NOMO-1 (cell line): ENCODE measurements at regions not wholly inside any gene's neighbourhood (a gene's known extent, or its start where the extent isn't known, plus 50 kb on each side); places are given as distances from the start of the nearest gene placed in this dataset.
"Not testable (repeated sequence)": the region's sequence is repeated elsewhere in the genome, so short reads cannot be mapped to it uniquely, and the experiment has no call there.

Experiments used
- DNase-seq, 2 experiments: peaks; one replicate each; lab custom pipeline; 2025; ENCODE audit not compliant: unreplicated experiment in 2 of 2; lab: John Stamatoyannopoulos, UW

DNA sequence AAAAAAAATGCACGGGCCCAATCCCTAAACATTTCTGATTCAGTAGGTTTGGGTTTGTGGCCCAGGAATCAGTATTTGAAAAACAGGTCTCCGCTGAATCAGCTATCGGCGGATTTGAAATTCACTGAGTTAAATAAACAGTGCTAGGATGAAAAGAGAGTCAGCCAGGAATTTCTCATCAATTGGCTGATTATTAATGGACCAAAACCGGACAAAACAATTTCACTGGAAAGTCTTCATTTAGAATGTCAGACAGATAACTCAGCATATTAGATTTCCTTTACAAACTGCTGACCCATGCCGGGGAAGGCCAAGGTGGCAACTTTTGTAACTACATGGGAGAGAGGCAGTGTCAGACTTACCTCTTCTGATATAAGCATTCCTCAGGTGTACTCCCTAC lies 99.4 kb upstream of the LSM6 start:
- no peak for DNase-seq

DNA sequence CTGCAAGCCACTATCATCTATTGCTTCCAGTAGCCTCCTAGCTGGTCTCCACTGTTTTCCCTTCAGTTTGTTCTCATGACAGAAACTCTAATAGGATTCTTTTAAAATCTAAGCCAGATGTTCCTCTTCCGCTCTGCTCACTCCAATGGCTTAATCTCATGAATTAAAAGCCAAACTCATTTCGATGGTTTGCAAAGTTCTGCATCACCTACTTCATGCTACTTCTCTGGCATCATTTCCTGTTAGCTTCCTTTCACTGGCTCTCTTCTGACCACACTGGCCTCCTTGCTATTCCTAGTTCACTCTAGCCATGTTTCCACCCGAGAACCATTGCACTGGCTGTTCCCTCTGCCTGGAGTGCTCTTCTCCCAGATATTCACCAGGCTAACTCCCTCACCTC lies 102.0 kb upstream of the LSM6 start:
- DNase-seq = peak in 1 of 2 experiments; percentile 7

GRCh38 chr4:146072376-146072775 lies 103.1 kb upstream of the LSM6 start:
- peak; percentile 64 to 81 for DNase-seq

GRCh38 chr4:146071390-146071789 lies 104.1 kb upstream of the LSM6 start:
- no peak for DNase-seq

DNA sequence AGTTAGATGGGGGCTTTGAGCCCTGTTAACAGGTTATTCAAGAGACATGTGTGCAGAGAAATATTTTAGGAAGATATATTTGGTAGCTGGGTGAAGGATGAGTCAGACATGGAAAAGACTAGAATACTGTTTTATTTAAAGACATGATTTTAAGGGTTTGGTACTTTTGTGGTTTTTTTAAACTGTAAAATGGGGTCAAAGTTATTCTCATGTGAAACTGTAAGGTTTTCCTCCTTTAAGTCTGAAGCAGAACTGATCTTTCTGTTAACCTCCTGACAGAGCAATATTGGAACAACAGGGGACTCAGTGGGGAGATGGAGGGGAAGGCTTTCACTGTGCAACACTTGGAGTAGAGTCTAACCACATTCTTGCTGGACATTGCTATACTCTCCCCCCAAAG lies 112.4 kb upstream of the LSM6 start:
- peak in 1 of 2 experiments; percentile 2 for DNase-seq

DNA sequence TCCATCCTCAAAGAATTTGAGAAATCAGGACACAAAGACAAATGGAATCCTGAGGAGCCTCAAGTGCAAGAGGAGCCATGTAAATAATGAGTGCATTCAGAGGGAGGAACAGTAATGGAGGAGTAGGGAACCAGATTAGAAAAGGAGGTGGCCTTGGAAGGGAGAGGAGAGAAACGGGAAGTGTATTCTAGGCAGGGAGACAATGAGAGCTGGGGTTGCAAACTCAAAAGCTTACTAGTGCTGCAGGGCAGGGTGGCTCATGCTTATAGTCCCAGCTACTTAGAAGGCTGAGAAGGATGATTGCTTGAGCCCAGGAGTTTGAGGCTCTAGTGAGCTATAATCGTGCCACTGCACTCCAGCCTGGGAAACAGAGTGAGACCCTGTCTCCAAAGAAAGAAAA lies 113.2 kb upstream of the LSM6 start:
- peak; percentile 26 to 55 for DNase-seq

DNA sequence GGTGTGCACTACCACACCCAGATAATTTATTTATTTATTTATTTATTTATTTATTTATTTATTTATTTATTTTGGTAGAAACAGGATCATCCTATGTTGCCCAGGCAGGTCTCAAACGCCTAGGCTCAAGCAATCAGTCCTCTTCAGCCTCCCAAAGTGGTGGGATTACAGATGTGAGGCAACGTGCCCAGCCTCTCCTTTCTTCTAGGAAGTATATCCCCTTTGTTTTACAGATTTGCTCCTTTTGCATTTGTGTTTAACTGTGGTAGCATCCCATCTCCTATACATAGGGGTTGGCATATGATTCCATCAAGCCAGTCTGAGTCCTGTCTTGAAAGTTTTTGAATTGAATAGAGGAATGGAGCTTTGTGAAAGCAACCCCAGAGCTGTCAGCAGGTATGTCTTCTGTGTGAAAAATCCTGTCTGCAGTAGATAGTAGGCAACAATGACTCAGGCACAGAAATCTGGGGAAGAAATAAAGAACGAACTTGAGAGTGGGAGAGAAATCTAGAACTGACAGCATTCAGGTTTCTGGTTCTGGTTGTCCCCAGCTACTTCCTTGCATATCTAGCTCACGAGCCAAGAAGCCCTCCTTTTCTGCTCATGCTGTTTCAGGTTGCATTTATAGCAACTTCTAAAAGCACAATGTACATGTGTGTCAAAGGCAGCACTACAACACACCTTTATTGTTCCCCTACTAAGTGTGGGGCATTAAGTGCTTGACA lies 113.7 kb upstream of the LSM6 start:
- no peak for DNase-seq

DNA sequence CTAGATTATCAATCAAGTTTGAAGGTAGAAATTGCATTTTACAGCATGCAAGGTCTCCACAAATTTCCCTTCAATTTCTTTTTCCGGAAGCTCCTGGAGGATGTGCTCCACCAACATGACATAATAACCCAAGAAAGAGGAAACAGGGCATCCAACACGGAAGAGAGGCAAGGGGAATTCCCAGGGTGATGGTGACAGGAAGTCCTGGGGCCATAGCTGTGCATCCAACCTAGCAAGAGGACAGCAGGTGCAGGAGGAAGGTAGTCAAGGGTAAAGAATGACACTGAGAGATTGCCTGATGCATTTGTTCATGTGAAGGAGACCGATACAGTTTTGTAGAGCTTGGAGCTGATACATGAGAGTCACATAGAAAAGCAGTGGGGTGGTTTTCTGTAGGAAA lies 115.7 kb upstream of the LSM6 start:
- peak in 1 of 2 experiments; percentile 5 for DNase-seq

DNA sequence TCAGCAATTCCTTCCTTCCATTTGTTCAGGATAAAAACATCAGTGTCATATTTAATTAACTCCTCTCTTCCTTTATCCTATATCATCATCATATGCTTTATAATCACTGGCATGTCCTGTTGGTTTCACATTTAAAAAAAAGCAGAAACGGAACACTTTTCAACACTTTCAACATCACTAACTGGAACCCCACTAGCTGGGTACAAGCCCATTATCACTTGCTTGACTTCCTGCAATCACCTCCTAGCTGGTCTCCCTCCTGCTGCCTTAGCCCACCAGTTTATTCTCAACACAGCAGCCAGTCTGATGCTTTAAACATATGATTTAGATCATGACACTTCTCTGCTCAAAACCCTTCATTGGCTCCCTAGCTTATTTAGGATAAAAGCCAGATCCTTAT lies 116.4 kb upstream of the LSM6 start:
- DNase-seq = peak; percentile 31 to 90

GRCh38 chr4:146058531-146058930 lies 117.0 kb upstream of the LSM6 start:
- DNase-seq = no peak

GRCh38 chr4:146054676-146055075 lies 116.1 kb upstream of the ZNF827 start:
- peak in 1 of 2 experiments; percentile 17 for DNase-seq

- no peak for DNase-seq
These were observed 115.3 kb upstream of the ZNF827 start for GRCh38 chr4:146053891-146054290.

DNA sequence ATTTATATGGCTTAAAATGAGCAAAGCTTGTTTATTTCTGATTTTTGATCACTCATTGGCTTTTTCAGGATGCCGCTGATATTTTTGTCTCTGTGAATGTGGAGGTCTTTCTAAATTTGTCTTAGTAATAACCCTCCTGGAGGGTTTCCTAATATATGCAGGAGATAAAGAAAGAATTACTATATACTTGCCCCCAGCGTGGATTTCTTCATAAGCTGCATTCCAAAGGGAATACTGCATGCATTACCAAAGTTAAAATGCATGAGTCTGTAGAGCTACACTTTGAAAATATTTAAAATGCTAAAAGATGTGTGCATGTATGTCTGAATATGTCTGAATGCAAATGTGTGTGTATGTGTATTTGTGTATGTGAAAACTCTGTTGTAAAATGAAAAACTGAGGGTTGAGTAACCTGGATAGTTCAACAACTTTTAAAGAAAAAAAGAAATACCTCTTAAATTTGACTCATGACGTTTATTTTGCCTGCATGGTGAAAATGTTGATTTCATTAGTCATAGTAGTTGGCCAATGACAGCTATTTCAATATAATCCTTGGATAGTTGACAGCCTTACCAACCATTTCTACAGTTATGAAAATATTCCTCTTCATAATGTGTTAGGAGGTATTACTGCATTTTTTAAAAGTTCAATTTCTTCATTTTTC lies 113.2 kb upstream of the ZNF827 start:
- no peak for DNase-seq

- no peak for DNase-seq
These were observed 112.6 kb upstream of the ZNF827 start for GRCh38 chr4:146051223-146051622.

- DNase-seq = peak; percentile 68 to 93
These were observed 111.2 kb upstream of the ZNF827 start for GRCh38 chr4:146049802-146050201.

- not testable (repeated sequence) for DNase-seq
These were observed 109.1 kb upstream of the ZNF827 start for GRCh38 chr4:146047768-146048167.

DNA sequence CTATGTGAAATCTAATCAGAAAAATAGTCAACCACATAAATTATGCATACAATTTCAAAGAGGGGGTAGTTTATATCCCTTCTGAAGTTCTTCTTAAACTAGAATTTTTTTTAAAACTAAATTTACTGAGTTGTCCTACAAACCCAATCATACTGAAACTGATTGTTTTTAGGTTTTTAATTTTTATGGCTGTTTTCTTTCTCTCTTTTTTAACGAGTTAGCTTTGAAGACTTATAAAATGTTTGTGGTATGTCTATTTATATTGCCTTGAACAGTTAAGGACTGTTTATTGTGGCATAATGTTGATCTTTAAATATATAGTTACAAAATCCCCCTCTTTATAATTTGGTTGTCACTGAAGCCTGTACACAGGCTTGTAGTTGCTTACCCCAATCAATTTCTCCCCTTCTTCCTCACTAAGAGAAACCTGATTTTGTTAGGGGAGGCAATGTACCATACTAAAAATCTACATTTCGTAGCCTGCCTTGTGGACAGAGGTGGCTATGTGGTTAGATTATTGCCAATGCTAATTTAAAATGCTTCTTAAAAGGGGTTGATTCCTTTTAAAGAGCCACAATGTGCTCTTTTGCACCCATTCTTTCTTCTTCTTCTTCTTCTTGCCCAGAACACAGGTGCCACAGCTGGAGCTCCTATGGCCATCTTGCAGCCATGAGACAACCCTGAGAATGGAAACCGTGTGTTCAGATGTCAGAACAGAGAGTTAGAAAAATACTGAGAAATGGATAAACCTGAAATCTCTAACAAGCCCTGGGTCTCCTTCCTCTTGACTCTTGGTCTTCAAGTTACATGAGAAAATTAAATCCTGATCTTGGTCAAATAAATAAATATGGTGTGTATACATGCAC lies 102.7 kb upstream of the ZNF827 start:
- DNase-seq = no peak

- no peak for DNase-seq
These were observed 102.0 kb upstream of the ZNF827 start for GRCh38 chr4:146040623-146041022.

DNA sequence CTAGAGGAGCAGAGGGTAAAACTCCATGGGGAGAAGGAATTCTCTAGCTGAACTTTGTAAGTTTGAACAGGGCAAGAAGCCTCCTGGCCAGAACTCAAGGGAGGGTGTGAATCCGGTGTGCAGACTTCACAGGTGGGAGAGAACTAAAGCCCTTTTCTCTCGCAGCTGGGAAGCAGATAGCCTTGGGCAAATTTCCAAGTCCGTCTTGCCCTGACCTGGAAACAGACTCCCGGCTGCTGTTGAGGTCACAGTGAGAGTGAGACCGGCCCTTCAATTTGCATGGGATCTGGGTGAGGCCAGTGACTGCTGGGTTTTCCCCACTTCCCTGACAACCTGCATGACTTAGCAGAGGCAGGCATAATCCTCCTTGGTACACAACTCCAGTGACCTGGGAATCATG lies 94.5 kb upstream of the ZNF827 start:
- DNase-seq = no peak

DNA sequence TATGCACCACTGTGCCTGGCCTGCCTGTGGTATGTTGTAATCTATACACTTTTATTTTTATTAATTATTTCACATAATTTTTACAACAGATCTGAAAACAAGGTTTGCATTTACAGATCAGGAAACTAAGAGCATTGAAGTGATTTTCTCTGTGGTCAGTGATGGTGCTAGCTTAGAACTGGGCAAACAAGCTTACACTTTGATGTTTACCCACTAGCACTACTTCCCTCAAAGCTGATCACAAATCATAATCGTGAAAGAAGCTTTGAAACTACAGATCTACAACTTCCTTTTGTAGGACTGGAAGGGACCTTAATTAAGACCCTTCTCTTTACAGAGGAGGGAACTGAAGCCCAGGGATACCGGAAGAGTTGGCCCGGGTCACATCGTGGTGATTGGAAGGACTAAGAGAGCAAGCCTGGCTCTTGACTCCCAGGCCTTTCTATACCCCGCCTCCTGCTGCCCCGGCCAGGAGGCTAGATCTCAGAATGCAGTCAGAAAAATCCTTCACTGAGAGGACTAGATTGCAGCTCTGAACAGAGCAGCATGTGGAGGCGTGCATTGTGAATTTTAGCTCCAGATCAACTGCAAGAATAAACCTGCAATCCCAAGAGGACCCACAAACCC lies 93.7 kb upstream of the ZNF827 start:
- DNase-seq = peak in 1 of 2 experiments; percentile 11
